GM12874 (cell line): ENCODE measurements at regions not wholly inside any gene's neighbourhood (a gene's known extent, or its start where the extent isn't known, plus 50 kb on each side); places are given as distances from the start of the nearest gene placed in this dataset.

Experiments
- TF ChIP-seq, protein P1 (sequence below): IDR thresholded peaks from 2 replicates; pipeline ENCODE4 v1.5.1; 2011; ENCODE audit warnings: low read depth, mild to moderate bottlenecking, control low read depth, low read length, moderate library complexity; ENCODE audit not compliant: insufficient read depth

DNA sequence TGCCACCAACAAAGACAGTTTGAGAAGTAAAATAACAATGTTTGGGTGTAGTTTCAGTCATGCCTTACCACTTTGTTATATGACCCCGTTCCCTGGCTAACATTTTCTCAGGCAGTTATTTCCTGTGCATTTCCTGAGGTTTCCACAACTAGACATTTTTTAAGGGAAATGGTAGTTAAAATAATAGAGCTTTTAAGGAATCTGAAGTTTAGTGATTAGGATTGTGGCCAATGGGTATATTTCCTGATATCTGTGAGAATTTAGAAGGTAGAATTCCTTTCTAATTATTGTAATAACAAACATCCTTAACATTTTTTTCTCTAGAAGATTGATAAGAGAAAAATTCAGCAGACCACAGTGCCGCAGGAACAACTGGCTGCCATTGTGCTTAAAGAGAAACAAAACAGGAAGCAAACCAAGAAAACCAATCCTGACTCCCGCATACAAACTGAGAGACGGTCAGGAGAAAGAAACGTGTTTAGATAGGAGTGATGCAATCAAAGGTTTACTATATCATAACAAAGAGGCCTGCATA is 193.6 kb downstream of the MBL2 start:
- TF ChIP-seq, protein P1, sequence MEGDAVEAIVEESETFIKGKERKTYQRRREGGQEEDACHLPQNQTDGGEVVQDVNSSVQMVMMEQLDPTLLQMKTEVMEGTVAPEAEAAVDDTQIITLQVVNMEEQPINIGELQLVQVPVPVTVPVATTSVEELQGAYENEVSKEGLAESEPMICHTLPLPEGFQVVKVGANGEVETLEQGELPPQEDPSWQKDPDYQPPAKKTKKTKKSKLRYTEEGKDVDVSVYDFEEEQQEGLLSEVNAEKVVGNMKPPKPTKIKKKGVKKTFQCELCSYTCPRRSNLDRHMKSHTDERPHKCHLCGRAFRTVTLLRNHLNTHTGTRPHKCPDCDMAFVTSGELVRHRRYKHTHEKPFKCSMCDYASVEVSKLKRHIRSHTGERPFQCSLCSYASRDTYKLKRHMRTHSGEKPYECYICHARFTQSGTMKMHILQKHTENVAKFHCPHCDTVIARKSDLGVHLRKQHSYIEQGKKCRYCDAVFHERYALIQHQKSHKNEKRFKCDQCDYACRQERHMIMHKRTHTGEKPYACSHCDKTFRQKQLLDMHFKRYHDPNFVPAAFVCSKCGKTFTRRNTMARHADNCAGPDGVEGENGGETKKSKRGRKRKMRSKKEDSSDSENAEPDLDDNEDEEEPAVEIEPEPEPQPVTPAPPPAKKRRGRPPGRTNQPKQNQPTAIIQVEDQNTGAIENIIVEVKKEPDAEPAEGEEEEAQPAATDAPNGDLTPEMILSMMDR = no peak

- TF ChIP-seq, protein P1 = no peak
These were observed 189.2 kb downstream of the MBL2 start for GRCh38 chr10:52583336-52583735.

DNA sequence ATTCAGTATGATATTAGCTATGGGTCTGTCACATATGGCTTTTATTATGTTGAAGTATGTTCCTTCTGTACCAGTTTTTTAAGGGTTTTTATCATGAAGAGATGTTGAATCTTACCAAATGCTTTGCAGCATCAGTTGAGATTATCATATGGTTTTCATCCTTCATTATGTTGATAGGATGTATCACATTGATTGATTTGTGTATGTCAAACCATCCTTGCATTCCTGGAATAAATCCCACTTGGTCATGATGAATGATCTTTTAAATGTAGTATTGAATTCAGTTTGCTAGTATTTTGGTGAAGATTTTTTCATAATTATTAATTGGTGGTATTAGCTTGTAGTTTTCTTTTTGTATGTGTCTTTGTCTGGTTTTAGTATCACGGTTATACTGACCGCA is 185.9 kb downstream of the MBL2 start:
- TF ChIP-seq, protein P1 = no peak

DNA sequence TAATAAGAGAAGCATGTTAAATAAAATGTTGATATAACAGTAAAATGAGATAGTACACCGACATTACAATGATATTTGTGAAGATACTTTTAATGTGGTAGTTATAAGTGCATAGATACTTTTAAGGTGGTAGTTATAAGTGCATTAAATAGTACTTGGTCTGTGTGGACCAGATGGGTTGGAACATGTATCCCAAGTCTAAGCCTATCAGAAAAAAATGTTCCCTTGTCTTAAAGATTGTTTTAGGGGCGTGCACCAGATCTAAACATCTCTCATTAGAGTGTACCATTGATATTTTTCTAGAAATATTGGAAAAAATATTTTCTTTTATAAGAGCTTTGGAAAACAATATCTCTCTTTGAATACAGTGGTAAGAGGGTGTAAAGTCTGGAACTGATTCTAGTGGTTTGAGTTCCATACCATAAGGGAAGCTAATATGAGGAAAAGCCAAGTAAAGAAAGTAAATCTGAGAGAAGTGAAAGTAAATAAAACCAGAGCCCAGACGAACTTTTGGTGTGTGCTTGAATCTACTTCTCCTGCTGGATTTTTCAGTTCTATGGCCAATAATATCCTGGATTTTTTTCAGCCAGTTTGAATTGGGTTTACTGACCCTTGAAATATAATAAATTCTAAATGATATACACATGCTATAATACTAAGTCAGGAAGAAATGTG is 175.3 kb downstream of the MBL2 start:
- TF ChIP-seq, protein P1 = no peak

DNA sequence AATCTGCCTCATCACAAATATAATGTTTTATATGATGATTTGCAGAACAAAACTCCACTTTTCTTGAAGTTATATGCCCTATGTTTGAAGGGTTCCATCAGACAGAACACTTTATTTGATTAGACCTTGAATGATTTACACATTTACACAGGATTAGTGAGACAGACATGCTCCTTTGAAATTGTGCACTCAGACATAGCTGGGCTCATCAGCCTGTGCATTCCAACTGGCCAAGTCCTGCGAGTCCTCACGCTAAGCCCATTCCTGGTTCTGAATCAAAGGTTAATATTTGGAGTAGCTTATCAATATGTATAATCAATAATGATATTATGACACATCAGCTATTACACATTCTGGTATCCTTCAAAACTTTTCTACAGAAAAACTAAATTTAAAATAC is 173.6 kb downstream of the MBL2 start:
- TF ChIP-seq, protein P1 = no peak

- TF ChIP-seq, protein P1 = no peak
These were observed 172.9 kb downstream of the MBL2 start for GRCh38 chr10:52599551-52600200.

DNA sequence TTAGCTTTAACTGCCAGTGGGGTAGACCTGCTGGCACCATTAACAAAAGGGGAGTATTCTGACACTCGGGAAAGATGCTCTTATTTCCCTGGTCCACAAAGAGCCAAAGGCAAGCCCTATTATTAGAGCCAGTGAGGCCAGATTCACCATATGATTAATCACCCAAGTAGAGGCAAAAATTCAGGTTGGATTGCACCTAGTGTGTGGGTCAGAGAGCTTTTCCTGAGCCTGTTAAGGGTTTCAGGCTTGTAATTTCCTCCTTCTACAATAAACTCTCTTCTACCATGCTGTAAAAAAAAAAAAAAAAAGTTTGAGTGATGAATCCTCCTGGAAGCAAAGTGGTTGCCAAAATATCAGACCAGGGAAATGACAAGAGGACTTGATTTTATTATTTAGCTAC is 163.5 kb downstream of the MBL2 start:
- TF ChIP-seq, protein P1 = no peak
